ENCODE measurements at regions not wholly inside any gene's neighbourhood (a gene's known extent, or its start where the extent isn't known, plus 50 kb on each side); places are given as distances from the start of the nearest gene placed in this dataset.

GRCh38 chr16:60073376-60073775 is 1339.3 kb upstream of the GOT2 start:
- Histone ChIP-seq H3K27ac (no peak overlapping the region), H3K36me3 (replicated peaks) (no peaks in the 10 kb centered on the region), H3K27me3 (replicated peaks) (no peaks in the 10 kb centered on the region), H3K4me3 (ENCODE audit: low read depth, low read length) (no peak overlapping the region)
- no peak for TF ChIP-seq CTCF (IDR thresholded peaks at IDR 0.05; ENCODE audit: low read depth, low read length, missing control alignments)
- in situ Hi-C loops (cut with HindIII; ENCODE audit: low pct_ligation_motif_present, low sequenced_read_pairs) = no loop called here
- DNase-seq = no peak

GRCh38 chr16:60064026-60064425 is 1329.9 kb upstream of the GOT2 start:
- no peak for DNase-seq
- TF ChIP-seq CTCF (IDR thresholded peaks at IDR 0.05; ENCODE audit: low read depth, low read length, missing control alignments) = no peak
- in situ Hi-C loops (cut with HindIII; ENCODE audit: low pct_ligation_motif_present, low sequenced_read_pairs) = no loop called here
- H3K27me3 ChIP-seq (replicated peaks) = no peaks in the 10 kb centered on the region
- no peaks in the 10 kb centered on the region for H3K36me3 ChIP-seq (replicated peaks)
- H3K4me3 ChIP-seq (ENCODE audit: low read depth, low read length) = no peak overlapping the region
- no peak overlapping the region for H3K27ac ChIP-seq

DNA sequence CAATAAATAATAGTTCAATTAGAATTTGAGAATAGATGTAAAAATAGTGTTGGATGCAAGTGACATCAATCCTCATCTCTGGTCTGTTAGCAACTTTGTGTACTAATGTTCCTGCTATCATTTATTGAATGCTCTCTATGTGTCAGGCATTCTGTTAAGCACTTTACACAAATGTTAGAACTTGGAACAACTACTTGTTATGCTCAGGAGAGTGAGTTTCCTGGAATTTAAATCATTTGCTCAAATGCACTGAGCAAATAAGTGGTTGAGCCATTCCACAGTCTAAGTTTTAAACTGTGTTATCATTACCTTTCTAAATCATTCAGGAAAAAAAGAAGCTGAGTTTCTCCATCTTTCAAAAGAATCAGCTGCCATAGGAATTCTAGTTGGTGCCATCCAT is 1327.3 kb upstream of the GOT2 start:
- H3K27ac ChIP-seq = no peak overlapping the region
- TF ChIP-seq CTCF (IDR thresholded peaks at IDR 0.05; ENCODE audit: low read depth, low read length, missing control alignments) = no peak
- no peak for DNase-seq
- no peak overlapping the region for H3K4me3 ChIP-seq (ENCODE audit: low read depth, low read length)
- H3K27me3 ChIP-seq (replicated peaks) = no peaks in the 10 kb centered on the region
- in situ Hi-C loops (cut with HindIII; ENCODE audit: low pct_ligation_motif_present, low sequenced_read_pairs) = no loop called here
- no peaks in the 10 kb centered on the region for H3K36me3 ChIP-seq (replicated peaks)

- in situ Hi-C loops (cut with HindIII; ENCODE audit: low pct_ligation_motif_present, low sequenced_read_pairs) = no loop called here
- H3K27ac ChIP-seq = no peak overlapping the region
- no peak overlapping the region for H3K4me3 ChIP-seq (ENCODE audit: low read depth, low read length)
- TF ChIP-seq CTCF (IDR thresholded peaks at IDR 0.05; ENCODE audit: low read depth, low read length, missing control alignments) = no peak
- H3K27me3 ChIP-seq (replicated peaks) = no peaks in the 10 kb centered on the region
- no peak for DNase-seq
- no peaks in the 10 kb centered on the region for H3K36me3 ChIP-seq (replicated peaks)
Observed at GRCh38 chr16:60060731-60061130, 1326.6 kb upstream of the GOT2 start.

DNA sequence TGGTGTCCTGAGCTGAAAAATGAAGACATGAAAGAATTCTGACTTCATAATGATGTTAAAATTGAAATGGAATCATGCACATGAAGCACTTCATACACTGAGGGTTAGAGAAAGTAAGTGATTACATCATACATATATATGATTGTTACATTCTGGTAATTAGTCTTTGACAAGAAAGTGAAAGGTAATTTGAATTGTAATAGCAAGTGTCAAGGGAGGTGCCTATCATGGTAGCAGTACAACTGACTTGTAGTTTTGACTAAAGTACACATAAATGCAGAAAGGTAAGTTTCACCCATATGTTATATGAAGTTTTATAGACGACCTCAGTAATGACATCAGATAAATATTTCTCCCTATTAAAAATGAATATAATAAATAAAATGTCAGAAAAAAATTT is 1325.0 kb upstream of the GOT2 start:
- H3K36me3 ChIP-seq (replicated peaks) = no peaks in the 10 kb centered on the region
- no peak for DNase-seq
- no peak for TF ChIP-seq CTCF (IDR thresholded peaks at IDR 0.05; ENCODE audit: low read depth, low read length, missing control alignments)
- no peak overlapping the region for H3K4me3 ChIP-seq (ENCODE audit: low read depth, low read length)
- H3K27me3 ChIP-seq (replicated peaks) = no peaks in the 10 kb centered on the region
- in situ Hi-C loops (cut with HindIII; ENCODE audit: low pct_ligation_motif_present, low sequenced_read_pairs) = no loop called here
- no peak overlapping the region for H3K27ac ChIP-seq

GRCh38 chr16:60041671-60042070 is 1307.6 kb upstream of the GOT2 start:
- no peak overlapping the region for H3K27ac ChIP-seq
- no peak for DNase-seq
- no peaks in the 10 kb centered on the region for H3K36me3 ChIP-seq (replicated peaks)
- in situ Hi-C loops (cut with HindIII; ENCODE audit: low pct_ligation_motif_present, low sequenced_read_pairs) = no loop called here
- no peaks in the 10 kb centered on the region for H3K27me3 ChIP-seq (replicated peaks)
- no peak overlapping the region for H3K4me3 ChIP-seq (ENCODE audit: low read depth, low read length)
- TF ChIP-seq CTCF (IDR thresholded peaks at IDR 0.05; ENCODE audit: low read depth, low read length, missing control alignments) = no peak
